ENCODE measurements at regions not wholly inside any gene's neighbourhood (a gene's known extent, or its start where the extent isn't known, plus 50 kb on each side); places are given as distances from the start of the nearest gene placed in this dataset.
"Not testable (repeated sequence)": the region's sequence is repeated elsewhere in the genome, so short reads cannot be mapped to it uniquely, and the experiment has no call there.

GRCh38 chr6:85382541-85382940, 67.3 kb upstream of the NT5E start:
- no peak for FAIRE-seq
- no peak for DNase-seq (ENCODE audit: insufficient read length)
- TF ChIP-seq POLR2A (IDR thresholded peaks at IDR 0.05; ENCODE audit: low read depth, low read length), result no peak
- no peak for TF ChIP-seq TAF1 (IDR thresholded peaks at IDR 0.05; ENCODE audit: borderline replicate concordance, low read depth, low read length)
- TF ChIP-seq POLR2AphosphoS5 (IDR thresholded peaks at IDR 0.05; ENCODE audit: low read depth, low read length), result no peak

DNA sequence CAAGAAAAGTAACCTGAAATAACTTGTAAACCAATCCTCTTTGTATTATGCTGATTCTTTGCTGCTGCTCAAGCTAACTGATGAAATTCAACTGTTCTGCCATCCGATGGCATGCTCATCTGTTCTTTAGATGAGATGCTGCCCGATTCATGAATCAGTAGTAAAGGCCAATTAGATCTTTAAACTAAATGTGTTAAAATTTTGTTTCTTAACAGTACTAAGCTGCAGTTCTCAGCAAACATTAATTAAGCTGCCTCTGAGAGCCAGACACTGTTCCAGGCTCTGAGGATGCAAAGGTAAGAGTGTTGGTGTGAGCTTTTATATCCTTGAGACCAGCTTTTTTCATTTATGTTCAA, 77.0 kb upstream of the NT5E start:
- FAIRE-seq, result no peak
- TF ChIP-seq POLR2AphosphoS5 (IDR thresholded peaks at IDR 0.05; ENCODE audit: low read depth, low read length) (no peak), POLR2A (IDR thresholded peaks at IDR 0.05; ENCODE audit: low read depth, low read length) (no peak), TAF1 (IDR thresholded peaks at IDR 0.05; ENCODE audit: borderline replicate concordance, low read depth, low read length) (no peak)

GRCh38 chr6:85372188-85372914, 77.5 kb upstream of the NT5E start:
- TF ChIP-seq POLR2A (IDR thresholded peaks at IDR 0.05; ENCODE audit: low read depth, low read length) (no peak), POLR2AphosphoS5 (IDR thresholded peaks at IDR 0.05; ENCODE audit: low read depth, low read length) (no peak), TAF1 (IDR thresholded peaks at IDR 0.05; ENCODE audit: borderline replicate concordance, low read depth, low read length) (no peak)
- no peak for DNase-seq (ENCODE audit: insufficient read length)
- no peak for FAIRE-seq

More for the DNA sequence above, 77.0 kb upstream of the NT5E start:
- no peak for DNase-seq (ENCODE audit: insufficient read length)

DNA sequence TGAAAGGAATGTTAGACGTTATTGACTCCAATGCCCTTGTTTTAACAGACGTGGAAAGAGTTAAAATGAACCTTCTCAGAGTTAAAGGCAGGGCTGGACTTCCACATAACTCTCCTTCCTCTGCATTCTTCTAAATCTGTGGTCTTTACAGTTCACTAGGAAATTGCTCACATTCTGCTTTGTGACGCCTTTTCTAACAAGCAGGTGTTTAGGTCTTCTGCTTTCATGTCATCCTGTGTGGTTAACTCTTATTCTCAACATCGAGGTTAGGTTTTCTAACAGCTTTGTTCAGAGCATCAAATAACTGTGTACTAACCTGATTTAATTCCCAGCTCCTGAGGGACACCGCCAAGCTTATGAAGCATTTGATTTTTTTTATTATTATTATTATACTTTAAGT, 81.3 kb upstream of the NT5E start:
- no peak for DNase-seq (ENCODE audit: insufficient read length)
- TF ChIP-seq POLR2AphosphoS5 (IDR thresholded peaks at IDR 0.05; ENCODE audit: low read depth, low read length), result no peak
- no peak for TF ChIP-seq POLR2A (IDR thresholded peaks at IDR 0.05; ENCODE audit: low read depth, low read length)
- TF ChIP-seq TAF1 (IDR thresholded peaks at IDR 0.05; ENCODE audit: borderline replicate concordance, low read depth, low read length), result no peak
- FAIRE-seq, result no peak

GRCh38 chr6:85364344-85364743, 85.5 kb upstream of the NT5E start:
- FAIRE-seq (no peak), DNase-seq (ENCODE audit: insufficient read length) (no peak)
- TF ChIP-seq POLR2A (IDR thresholded peaks at IDR 0.05; ENCODE audit: low read depth, low read length), result no peak
- TF ChIP-seq POLR2AphosphoS5 (IDR thresholded peaks at IDR 0.05; ENCODE audit: low read depth, low read length), result no peak
- TF ChIP-seq TAF1 (IDR thresholded peaks at IDR 0.05; ENCODE audit: borderline replicate concordance, low read depth, low read length), result no peak

- no peak for FAIRE-seq
- DNase-seq (ENCODE audit: insufficient read length), result no peak
- TF ChIP-seq POLR2A (IDR thresholded peaks at IDR 0.05; ENCODE audit: low read depth, low read length), result no peak
- no peak for TF ChIP-seq TAF1 (IDR thresholded peaks at IDR 0.05; ENCODE audit: borderline replicate concordance, low read depth, low read length)
- no peak for TF ChIP-seq POLR2AphosphoS5 (IDR thresholded peaks at IDR 0.05; ENCODE audit: low read depth, low read length)
Measured at GRCh38 chr6:85363870-85364269, 86.0 kb upstream of the NT5E start.

DNA sequence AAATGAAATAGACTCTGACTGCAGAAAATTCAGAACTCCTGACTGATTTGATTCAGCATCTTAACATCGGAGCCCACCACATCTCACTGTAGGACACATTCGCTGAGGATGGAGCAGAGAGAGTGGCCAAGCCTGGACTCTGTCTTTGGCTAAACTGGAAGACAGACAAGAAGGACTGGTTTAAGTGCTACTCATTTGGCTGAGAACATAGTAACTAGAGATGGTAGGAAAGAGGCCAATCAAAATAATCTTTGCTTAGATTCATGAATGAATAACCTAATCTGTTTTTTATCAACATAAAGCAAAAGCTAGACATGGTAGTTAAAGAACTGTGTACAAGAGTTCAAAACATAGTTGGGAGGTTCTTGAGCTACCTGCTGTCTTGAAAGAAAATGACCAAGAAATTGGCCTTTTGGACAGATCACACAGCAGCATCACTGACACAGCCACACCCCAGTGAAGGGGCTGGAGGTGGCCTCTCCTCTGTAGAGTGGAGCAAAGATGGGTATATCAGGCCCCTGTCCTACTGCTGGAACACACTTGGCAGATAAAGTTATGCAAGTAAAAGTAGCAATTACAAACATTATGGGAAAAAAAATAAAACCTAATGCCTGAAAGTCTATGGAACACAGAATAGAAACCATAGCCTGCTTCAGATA, 87.1 kb upstream of the NT5E start:
- DNase-seq (ENCODE audit: insufficient read length) (no peak), FAIRE-seq (no peak)

GRCh38 chr6:85361643-85362014, 88.3 kb upstream of the NT5E start:
- no peak for TF ChIP-seq TAF1 (IDR thresholded peaks at IDR 0.05; ENCODE audit: borderline replicate concordance, low read depth, low read length)
- TF ChIP-seq POLR2A (IDR thresholded peaks at IDR 0.05; ENCODE audit: low read depth, low read length), result no peak
- no peak for TF ChIP-seq POLR2AphosphoS5 (IDR thresholded peaks at IDR 0.05; ENCODE audit: low read depth, low read length)
- DNase-seq (ENCODE audit: insufficient read length) (no peak), FAIRE-seq (no peak)

More for the DNA sequence above, 87.1 kb upstream of the NT5E start:
- no peak for TF ChIP-seq POLR2AphosphoS5 (IDR thresholded peaks at IDR 0.05; ENCODE audit: low read depth, low read length)
- no peak for TF ChIP-seq TAF1 (IDR thresholded peaks at IDR 0.05; ENCODE audit: borderline replicate concordance, low read depth, low read length)
- TF ChIP-seq POLR2A (IDR thresholded peaks at IDR 0.05; ENCODE audit: low read depth, low read length), result no peak

- DNase-seq (ENCODE audit: insufficient read length), result no peak
- FAIRE-seq, result no peak
- TF ChIP-seq POLR2A (IDR thresholded peaks at IDR 0.05; ENCODE audit: low read depth, low read length) (no peak), TAF1 (IDR thresholded peaks at IDR 0.05; ENCODE audit: borderline replicate concordance, low read depth, low read length) (no peak), POLR2AphosphoS5 (IDR thresholded peaks at IDR 0.05; ENCODE audit: low read depth, low read length) (no peak)
Measured at GRCh38 chr6:85360794-85361642, 88.9 kb upstream of the NT5E start.

GRCh38 chr6:85357651-85358050, 92.2 kb upstream of the NT5E start:
- FAIRE-seq (no peak), DNase-seq (ENCODE audit: insufficient read length) (no peak)
- TF ChIP-seq POLR2AphosphoS5 (IDR thresholded peaks at IDR 0.05; ENCODE audit: low read depth, low read length), result no peak
- no peak for TF ChIP-seq TAF1 (IDR thresholded peaks at IDR 0.05; ENCODE audit: borderline replicate concordance, low read depth, low read length)
- TF ChIP-seq POLR2A (IDR thresholded peaks at IDR 0.05; ENCODE audit: low read depth, low read length), result no peak

- not testable (repeated sequence) for FAIRE-seq
Measured at GRCh38 chr6:85356743-85357142, 93.1 kb upstream of the NT5E start.

More at GRCh38 chr6:85356743-85357142, 93.1 kb upstream of the NT5E start:
- not testable (repeated sequence) for DNase-seq (ENCODE audit: insufficient read length)

Measured in GM12892 (cell line).